Adrenal gland (tissue), 9 donors: ENCODE measurements at regions not wholly inside any gene's neighbourhood (a gene's known extent, or its start where the extent isn't known, plus 50 kb on each side); places are given as distances from the start of the nearest gene placed in this dataset.
"Not testable (repeated sequence)": the region's sequence is repeated elsewhere in the genome, so short reads cannot be mapped to it uniquely, and the experiment has no call there.

Source experiments
- DNase-seq, 7 donors: peaks; one replicate each; pipeline ENCODE4 v3.0.0-alpha.2; 2019 to 2020
- H3K27ac ChIP-seq, 5 donors: fragments of 200-600 bp; sonication (generic) in 4 of 5; 1 replicate in 3 of 5; 2 replicates in 2 of 5; pipeline versions ENCODE4 v1.5.1 to v1.8.0; 2016 to 2020; ENCODE audit warnings: mild to moderate bottlenecking in 1 of 5
- H3K27me3 ChIP-seq: fragments of 200-600 bp; 2 replicates; pipeline ENCODE4 v1.8.0; 2021
- H3K36me3 ChIP-seq, 2 donors: fragments of 200-600 bp; replicated peaks in 1 of 2; 1 replicate in 1 of 2; 2 replicates in 1 of 2; pipeline versions ENCODE4 v1.5.1 to v1.8.0; 2018 to 2022
- H3K4me1 ChIP-seq, 2 donors: fragments of 200-600 bp; replicated peaks in 1 of 2; 1 replicate in 1 of 2; 2 replicates in 1 of 2; pipeline versions ENCODE4 v1.5.1 to v1.8.0; 2018 to 2021
- H3K4me3 ChIP-seq, 4 donors: fragments of 200-600 bp; sonication (generic) in 3 of 4; one replicate each; pipeline ENCODE4 v1.5.1; 2016 to 2018
- H3K9me3 ChIP-seq, 3 donors: fragments of 200-600 bp; sonication (generic) in 1 of 3; replicated peaks in 1 of 3; 1 replicate in 2 of 3; 2 replicates in 1 of 3; pipeline versions ENCODE4 v1.5.1 to v1.8.0; 2016 to 2021
- POLR2A ChIP-seq, 2 donors: fragments of 450-650 bp; IDR thresholded peaks; one replicate each; pipeline ENCODE4 v1.6.1; 2017; ENCODE audit warnings: antibody characterized with exemption in 2 of 2, mild to moderate bottlenecking in 2 of 2, moderate library complexity in 1 of 2
- WGBS, 4 donors: extraction: QIAGEN DNeasy Blood & Tissue Kit in 2 of 4; methylation state at CpG; one replicate each; pipeline versions ENCODE4 v1.1.5 to v1.1.7; 2013 to 2017; 5-methylcytosine and 5-hydroxymethylcytosine counted together
- intact Hi-C, 2 donors: fragments of 100-400 bp; cut with DNase I; formaldehyde crosslinking; loops; one replicate each; pipeline versions ENCODE4 v1.14.1 to v1.15.0; 2022 to 2023
- TF ChIP-seq, protein P1 (sequence below), 6 experiments: fragments of 450-650 bp in 4 of 6; fragments of 200-600 bp in 2 of 6; sonication (generic) in 1 of 6; IDR thresholded peaks; 1 replicate in 5 of 6; 2 replicates in 1 of 6; pipeline versions ENCODE4 v1.5.1 to v1.8.0; 2016 to 2021; ENCODE audit warnings: antibody characterized with exemption in 6 of 6, mild to moderate bottlenecking in 2 of 6, moderate library complexity in 1 of 6
- donor health status: healthy with polysubstance abuse.
- donor health status: Bipolar disorder and iron deficiency.
- donor health status: DM: yes; HTN: yes; CAD: no.
- donor health status: DM: no; HTN: no; CAD: no.
- donor health status: DM: no; HTN: no; CAD: no.

DNA sequence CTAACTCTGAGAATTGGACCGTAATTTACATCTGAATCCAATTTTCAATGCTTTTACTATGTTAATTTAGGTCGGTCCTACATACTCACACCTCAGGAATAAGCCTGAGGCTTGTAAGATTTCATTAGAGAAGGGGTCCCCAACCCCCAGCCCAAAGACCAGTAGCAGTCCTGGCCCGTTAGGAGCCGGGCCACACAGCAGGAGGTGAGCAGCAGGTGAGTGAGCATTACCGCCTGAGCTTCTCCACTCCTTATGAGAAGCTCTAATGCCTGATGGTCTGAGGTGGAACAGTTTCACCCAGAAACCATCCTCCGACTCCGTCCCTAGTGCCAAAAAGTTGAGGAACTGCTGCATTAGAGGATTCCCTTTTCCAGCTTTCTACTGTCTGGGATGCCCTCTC, 757.3 kb downstream of the SI start:
- intact Hi-C loops, result no loop called here
- Histone ChIP-seq H3K4me3 (no peak overlapping the region), H3K4me1 (no peaks in the 10 kb centered on the region), H3K27me3 (no peaks in the 10 kb centered on the region), H3K9me3 (no peaks in the 10 kb centered on the region), H3K27ac (no peak overlapping the region), H3K36me3 (no peaks in the 10 kb centered on the region)
- DNase-seq, result no peak
- 70 to 71% (median 70%) methylated on average over 6 to 7 of the region's 7 CpGs for WGBS, 4 donors
- TF ChIP-seq POLR2A (IDR thresholded peaks at IDR 0.05), result no peak
- TF ChIP-seq, protein P1, sequence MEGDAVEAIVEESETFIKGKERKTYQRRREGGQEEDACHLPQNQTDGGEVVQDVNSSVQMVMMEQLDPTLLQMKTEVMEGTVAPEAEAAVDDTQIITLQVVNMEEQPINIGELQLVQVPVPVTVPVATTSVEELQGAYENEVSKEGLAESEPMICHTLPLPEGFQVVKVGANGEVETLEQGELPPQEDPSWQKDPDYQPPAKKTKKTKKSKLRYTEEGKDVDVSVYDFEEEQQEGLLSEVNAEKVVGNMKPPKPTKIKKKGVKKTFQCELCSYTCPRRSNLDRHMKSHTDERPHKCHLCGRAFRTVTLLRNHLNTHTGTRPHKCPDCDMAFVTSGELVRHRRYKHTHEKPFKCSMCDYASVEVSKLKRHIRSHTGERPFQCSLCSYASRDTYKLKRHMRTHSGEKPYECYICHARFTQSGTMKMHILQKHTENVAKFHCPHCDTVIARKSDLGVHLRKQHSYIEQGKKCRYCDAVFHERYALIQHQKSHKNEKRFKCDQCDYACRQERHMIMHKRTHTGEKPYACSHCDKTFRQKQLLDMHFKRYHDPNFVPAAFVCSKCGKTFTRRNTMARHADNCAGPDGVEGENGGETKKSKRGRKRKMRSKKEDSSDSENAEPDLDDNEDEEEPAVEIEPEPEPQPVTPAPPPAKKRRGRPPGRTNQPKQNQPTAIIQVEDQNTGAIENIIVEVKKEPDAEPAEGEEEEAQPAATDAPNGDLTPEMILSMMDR (IDR thresholded peaks at IDR 0.05), result no peak

DNA sequence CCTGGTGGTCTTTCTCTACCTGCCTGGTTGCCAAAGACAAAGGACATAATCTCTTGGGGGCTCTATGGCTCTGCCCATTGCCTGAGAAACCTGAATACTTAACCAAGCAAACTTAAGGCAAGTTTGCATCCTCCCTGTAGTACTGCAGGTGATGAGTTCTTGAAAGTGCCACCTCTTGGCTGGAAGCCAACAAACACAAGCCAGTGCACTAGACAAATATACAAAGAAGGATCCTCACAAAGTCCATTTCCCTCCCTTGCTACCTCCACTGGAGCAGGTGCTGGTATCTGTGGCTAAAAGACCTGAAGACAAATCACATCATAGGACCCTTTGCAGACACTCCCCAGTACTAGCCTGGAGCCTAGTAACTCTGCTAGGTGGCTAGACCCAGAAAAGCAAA, 772.3 kb downstream of the SI start:
- intact Hi-C loops, result no loop called here
- no peaks in the 10 kb centered on the region for H3K36me3 ChIP-seq
- no peak overlapping the region for H3K4me3 ChIP-seq
- no peaks in the 10 kb centered on the region for H3K4me1 ChIP-seq
- no peaks in the 10 kb centered on the region for H3K27me3 ChIP-seq
- TF ChIP-seq, protein P1 (IDR thresholded peaks at IDR 0.05), result no peak
- TF ChIP-seq POLR2A (IDR thresholded peaks at IDR 0.05), result no peak
- no peak for DNase-seq
- H3K27ac ChIP-seq, result no peak overlapping the region
- no peaks in the 10 kb centered on the region for H3K9me3 ChIP-seq

DNA sequence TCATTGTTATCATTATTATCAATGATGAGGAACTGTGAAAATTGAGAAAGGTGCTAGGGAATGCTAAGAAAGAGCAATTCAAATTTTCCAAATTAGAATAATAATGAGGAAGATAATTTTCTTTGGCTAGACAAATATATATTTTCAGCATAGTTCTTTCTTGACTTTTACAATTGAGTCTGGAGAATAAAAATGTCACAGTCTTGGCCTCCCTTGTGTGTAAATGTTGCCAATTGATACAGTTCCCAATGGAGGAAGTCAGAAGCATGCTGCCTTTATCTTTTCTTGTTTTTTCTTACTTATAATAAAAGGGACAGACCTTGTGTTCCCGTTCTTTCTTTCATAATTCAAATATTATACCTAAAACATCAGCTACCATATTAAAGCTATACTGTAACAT, 774.4 kb downstream of the SI start:
- WGBS, 4 donors, result 26 to 49% (median 36%) methylated on average over 1 of the region's 1 CpG

DNA sequence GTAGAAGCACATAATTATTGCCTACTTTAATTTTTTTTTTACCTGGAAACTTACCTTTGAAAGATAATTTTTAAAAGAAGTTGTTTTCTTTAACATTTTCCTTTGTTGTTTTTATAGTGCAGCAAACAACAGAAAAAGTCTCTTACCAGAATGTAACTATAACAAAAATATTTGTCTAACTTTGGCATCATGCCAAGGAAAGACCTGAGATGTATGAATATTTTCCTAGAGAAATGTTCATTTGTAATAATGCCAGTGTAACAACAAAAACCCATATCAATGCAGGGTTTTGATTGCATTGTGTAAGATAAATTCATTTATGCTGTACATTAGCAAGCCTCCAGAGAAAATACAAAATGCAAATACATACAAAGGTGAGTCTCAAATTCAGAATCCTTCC, 775.7 kb downstream of the SI start:
- H3K27ac ChIP-seq, result no peak overlapping the region
- TF ChIP-seq, protein P1 (IDR thresholded peaks at IDR 0.05), result no peak
- TF ChIP-seq POLR2A (IDR thresholded peaks at IDR 0.05), result no peak
- intact Hi-C loops, result no loop called here
- H3K36me3 ChIP-seq, result no peaks in the 10 kb centered on the region
- H3K27me3 ChIP-seq, result no peaks in the 10 kb centered on the region
- DNase-seq, result no peak
- H3K4me1 ChIP-seq, result no peaks in the 10 kb centered on the region
- no peaks in the 10 kb centered on the region for H3K9me3 ChIP-seq
- H3K4me3 ChIP-seq, result no peak overlapping the region

More for the DNA sequence above, 774.4 kb downstream of the SI start:
- H3K27me3 ChIP-seq, result no peaks in the 10 kb centered on the region
- intact Hi-C loops, result no loop called here
- no peak for TF ChIP-seq POLR2A (IDR thresholded peaks at IDR 0.05)
- TF ChIP-seq, protein P1 (IDR thresholded peaks at IDR 0.05), result no peak
- H3K4me1 ChIP-seq, result no peaks in the 10 kb centered on the region
- H3K27ac ChIP-seq, result no peak overlapping the region
- no peaks in the 10 kb centered on the region for H3K9me3 ChIP-seq
- H3K36me3 ChIP-seq, result no peaks in the 10 kb centered on the region
- DNase-seq, result no peak
- no peak overlapping the region for H3K4me3 ChIP-seq

DNA sequence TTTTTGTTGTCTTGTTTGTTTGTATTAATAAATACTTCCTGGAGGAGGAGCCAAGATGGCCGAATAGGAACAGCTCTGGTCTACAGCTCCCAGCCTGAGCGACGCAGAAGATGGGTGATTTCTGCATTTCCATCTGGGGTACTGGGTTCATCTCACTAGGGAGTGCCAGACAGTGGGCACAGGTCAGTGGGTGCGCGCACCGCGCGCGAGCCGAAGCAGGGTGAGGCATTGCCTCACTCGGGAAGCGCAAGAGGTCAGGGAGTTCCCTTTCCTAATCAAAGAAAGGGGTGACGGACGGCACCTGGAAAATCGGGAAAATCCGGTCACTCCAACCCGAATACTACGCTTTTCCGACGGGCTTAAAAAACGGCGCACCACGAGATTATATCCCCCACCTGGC, 786.8 kb downstream of the SI start:
- H3K4me1 ChIP-seq, intact Hi-C loops, H3K27me3 ChIP-seq, DNase-seq, H3K4me3 ChIP-seq, H3K36me3 ChIP-seq, H3K27ac ChIP-seq, H3K9me3 ChIP-seq: not testable (repeated sequence)
- 87 to 95% (median 93%) methylated on average over 23 of the region's 23 CpGs for WGBS, 4 donors
